ENCODE measurements at regions not wholly inside any gene's neighbourhood (a gene's known extent, or its start where the extent isn't known, plus 50 kb on each side); places are given as distances from the start of the nearest gene placed in this dataset.

GRCh38 chr9:135372036-135372435 is 107.5 kb upstream of the PPP1R26 start:
- peaks cover 17% of the 10 kb centered on the region for H3K27me3 Mint-ChIP-seq (ENCODE audit: insufficient read depth, unreplicated experiment)
- BruUV-seq (replicated peaks): no TSS peak
- H3K4me1 Mint-ChIP-seq (ENCODE audit: insufficient read depth, unreplicated experiment): no peaks in the 10 kb centered on the region
- H3K9me3 Mint-ChIP-seq (ENCODE audit: unreplicated experiment): no peaks in the 10 kb centered on the region
- no peaks in the 10 kb centered on the region for H3K36me3 Mint-ChIP-seq (ENCODE audit: insufficient read depth, unreplicated experiment)
- intact Hi-C loops (cut with micrococcal nuclease): no loop called here
- H3K4me3 Mint-ChIP-seq (ENCODE audit: unreplicated experiment): no peak overlapping the region
- no peak overlapping the region for H3K27ac Mint-ChIP-seq (ENCODE audit: low read depth, unreplicated experiment)
- TF ChIP-seq CTCF (IDR thresholded peaks at IDR 0.05; ENCODE audit: unreplicated experiment): no peak
- ChIA-PET CTCF (no interaction called here), POLR2A (no interaction called here)
- DNase-seq (ENCODE audit: unreplicated experiment): no peak

- no peak for DNase-seq (ENCODE audit: unreplicated experiment)
- TF ChIP-seq CTCF (IDR thresholded peaks at IDR 0.05; ENCODE audit: unreplicated experiment): no peak
- no peak overlapping the region for H3K27ac Mint-ChIP-seq (ENCODE audit: low read depth, unreplicated experiment)
- no peak overlapping the region for H3K4me3 Mint-ChIP-seq (ENCODE audit: unreplicated experiment)
- intact Hi-C loops (cut with micrococcal nuclease): no loop called here
- POLR2A ChIA-PET: no interaction called here
- H3K27me3 Mint-ChIP-seq (ENCODE audit: insufficient read depth, unreplicated experiment): peaks cover 17% of the 10 kb centered on the region
- no peaks in the 10 kb centered on the region for H3K9me3 Mint-ChIP-seq (ENCODE audit: unreplicated experiment)
- BruUV-seq (replicated peaks): no TSS peak
- no peaks in the 10 kb centered on the region for H3K4me1 Mint-ChIP-seq (ENCODE audit: insufficient read depth, unreplicated experiment)
- no peaks in the 10 kb centered on the region for H3K36me3 Mint-ChIP-seq (ENCODE audit: insufficient read depth, unreplicated experiment)
- CTCF ChIA-PET: no interaction called here
These were observed 107.0 kb upstream of the PPP1R26 start for GRCh38 chr9:135372501-135373008.

- Mint-ChIP-seq H3K27ac (ENCODE audit: low read depth, unreplicated experiment) (no peak overlapping the region), H3K4me3 (ENCODE audit: unreplicated experiment) (no peak overlapping the region), H3K4me1 (ENCODE audit: insufficient read depth, unreplicated experiment) (no peaks in the 10 kb centered on the region), H3K9me3 (ENCODE audit: unreplicated experiment) (no peaks in the 10 kb centered on the region), H3K36me3 (ENCODE audit: insufficient read depth, unreplicated experiment) (no peaks in the 10 kb centered on the region), H3K27me3 (ENCODE audit: insufficient read depth, unreplicated experiment) (peaks cover 17% of the 10 kb centered on the region)
- DNase-seq (ENCODE audit: unreplicated experiment): no peak
- TF ChIP-seq CTCF (IDR thresholded peaks at IDR 0.05; ENCODE audit: unreplicated experiment): no peak
- no TSS peak for BruUV-seq (replicated peaks)
- intact Hi-C loops (cut with micrococcal nuclease): no loop called here
- POLR2A ChIA-PET: no interaction called here
- CTCF ChIA-PET: no interaction called here
These were observed 106.4 kb upstream of the PPP1R26 start for GRCh38 chr9:135373151-135373685.

- TF ChIP-seq CTCF (IDR thresholded peaks at IDR 0.05; ENCODE audit: unreplicated experiment): no peak
- BruUV-seq (replicated peaks): no TSS peak
These were observed 105.8 kb upstream of the PPP1R26 start for GRCh38 chr9:135373820-135374219.

More at GRCh38 chr9:135373820-135374219, 105.8 kb upstream of the PPP1R26 start:
- no peak for DNase-seq (ENCODE audit: unreplicated experiment)
- CTCF ChIA-PET: no interaction called here
- Mint-ChIP-seq H3K4me1 (ENCODE audit: insufficient read depth, unreplicated experiment) (no peaks in the 10 kb centered on the region), H3K9me3 (ENCODE audit: unreplicated experiment) (no peaks in the 10 kb centered on the region), H3K4me3 (ENCODE audit: unreplicated experiment) (no peak overlapping the region), H3K27ac (ENCODE audit: low read depth, unreplicated experiment) (no peak overlapping the region), H3K27me3 (ENCODE audit: insufficient read depth, unreplicated experiment) (peaks cover 17% of the 10 kb centered on the region), H3K36me3 (ENCODE audit: insufficient read depth, unreplicated experiment) (no peaks in the 10 kb centered on the region)
- intact Hi-C loops (cut with micrococcal nuclease): no loop called here
- POLR2A ChIA-PET: no interaction called here

Measured in MCF 10A (cell line).